Pancreas (tissue), 10 donors: ENCODE measurements at regions not wholly inside any gene's neighbourhood (a gene's known extent, or its start where the extent isn't known, plus 50 kb on each side); places are given as distances from the start of the nearest gene placed in this dataset.

Experiments used
- ATAC-seq, 4 donors: fragments of 200-7000 bp; cut with Tn5 transposase; one replicate each; pipeline versions ENCODE4 v1.8.0 to v1.9.1; 2020; ENCODE audit warnings: mild to moderate bottlenecking in 4 of 4, moderate library complexity in 4 of 4
- DNase-seq, 6 donors: peaks; one replicate each; pipeline ENCODE4 v3.0.0-alpha.2; 2020
- FAIRE-seq: peaks from 2 replicates; lab custom pipeline; 2012; peaks lifted over from hg19 to GRCh38; lab: Jason Lieb, UNC
- H3K27ac ChIP-seq, 4 donors: fragments of 200-600 bp; sonication (generic); 1 replicate in 3 of 4; 2 replicates in 1 of 4; pipeline versions ENCODE4 v1.5.0 to v1.8.0; 2020
- H3K27me3 ChIP-seq, 4 donors: fragments of 200-600 bp; one replicate each; pipeline ENCODE4 v1.8.0; 2021
- H3K36me3 ChIP-seq, 3 donors: fragments of 200-600 bp; sonication (generic) in 1 of 3; one replicate each; pipeline versions ENCODE4 v1.5.0 to v1.8.0; 2020 to 2021
- H3K4me1 ChIP-seq, 3 donors: fragments of 200-600 bp; one replicate each; pipeline ENCODE4 v1.8.0; 2021
- H3K4me3 ChIP-seq, 4 donors: fragments of 200-600 bp; sonication (generic) in 2 of 4; one replicate each; pipeline versions ENCODE4 v1.5.0 to v1.8.0; 2020 to 2021
- H3K9me3 ChIP-seq, 4 donors: fragments of 200-600 bp; one replicate each; pipeline ENCODE4 v1.8.0; 2021
- WGBS, 2 donors: extraction: QIAGEN DNeasy Blood & Tissue Kit; methylation state at CpG; one replicate each; pipeline ENCODE4 v1.1.7; 2013; 5-methylcytosine and 5-hydroxymethylcytosine counted together
- intact Hi-C, 3 donors: fragments of 100-400 bp; cut with DNase I; formaldehyde crosslinking; loops; one replicate each; pipeline versions ENCODE4 v1.11.1 to v1.14.2; 2022
- TF ChIP-seq, protein P1 (sequence below), 4 donors: fragments of 200-600 bp; sonication (generic) in 3 of 4; IDR thresholded peaks; one replicate each; pipeline versions ENCODE4 v1.5.0 to v1.8.0; 2021; ENCODE audit warnings: antibody characterized with exemption in 4 of 4
- donor health status: healthy with polysubstance abuse.
- donor health status: DM: no; HTN: no; CAD: no; lungs with moderate emphysema.
- donor health status: DM: no; HTN: no; CAD: no.
- donor health status: control.
- donor health status: control.
- donor health status: Bipolar disorder and iron deficiency.
- donor health status: DM: yes; HTN: yes; CAD: no.
- donor health status: DM: no; HTN: no; CAD: no.
- donor health status: DM: no; HTN: no; CAD: no.
- donor health status: DM: yes; HTN: yes; CAD: no.

GRCh38 chr21:39020751-39021477, 162.3 kb downstream of the PSMG1 start:
- Histone ChIP-seq H3K9me3 (no peaks in the 10 kb centered on the region), H3K27ac (no peak overlapping the region), H3K36me3 (no peaks in the 10 kb centered on the region), H3K4me1 (no peaks in the 10 kb centered on the region), H3K27me3 (no peaks in the 10 kb centered on the region), H3K4me3 (no peak overlapping the region)
- no peak for DNase-seq
- WGBS, 2 donors, result 54 to 59% methylated on average over 17 of the region's 17 CpGs
- peak in 2 of 4 donors; percentile 26 to 44 for ATAC-seq
- TF ChIP-seq, protein P1, sequence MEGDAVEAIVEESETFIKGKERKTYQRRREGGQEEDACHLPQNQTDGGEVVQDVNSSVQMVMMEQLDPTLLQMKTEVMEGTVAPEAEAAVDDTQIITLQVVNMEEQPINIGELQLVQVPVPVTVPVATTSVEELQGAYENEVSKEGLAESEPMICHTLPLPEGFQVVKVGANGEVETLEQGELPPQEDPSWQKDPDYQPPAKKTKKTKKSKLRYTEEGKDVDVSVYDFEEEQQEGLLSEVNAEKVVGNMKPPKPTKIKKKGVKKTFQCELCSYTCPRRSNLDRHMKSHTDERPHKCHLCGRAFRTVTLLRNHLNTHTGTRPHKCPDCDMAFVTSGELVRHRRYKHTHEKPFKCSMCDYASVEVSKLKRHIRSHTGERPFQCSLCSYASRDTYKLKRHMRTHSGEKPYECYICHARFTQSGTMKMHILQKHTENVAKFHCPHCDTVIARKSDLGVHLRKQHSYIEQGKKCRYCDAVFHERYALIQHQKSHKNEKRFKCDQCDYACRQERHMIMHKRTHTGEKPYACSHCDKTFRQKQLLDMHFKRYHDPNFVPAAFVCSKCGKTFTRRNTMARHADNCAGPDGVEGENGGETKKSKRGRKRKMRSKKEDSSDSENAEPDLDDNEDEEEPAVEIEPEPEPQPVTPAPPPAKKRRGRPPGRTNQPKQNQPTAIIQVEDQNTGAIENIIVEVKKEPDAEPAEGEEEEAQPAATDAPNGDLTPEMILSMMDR (IDR thresholded peaks at IDR 0.05), result no peak
- FAIRE-seq, result no peak
- intact Hi-C loops, result no loop called here

GRCh38 chr21:39018730-39019129, 164.5 kb downstream of the PSMG1 start:
- Histone ChIP-seq H3K4me1 (no peaks in the 10 kb centered on the region), H3K27me3 (no peaks in the 10 kb centered on the region), H3K4me3 (no peak overlapping the region), H3K27ac (no peak overlapping the region), H3K9me3 (no peaks in the 10 kb centered on the region), H3K36me3 (no peaks in the 10 kb centered on the region)
- TF ChIP-seq, protein P1 (IDR thresholded peaks at IDR 0.05), result no peak
- ATAC-seq (no peak), DNase-seq (no peak), FAIRE-seq (no peak)
- 35 to 60% methylated on average over 4 of the region's 4 CpGs for WGBS, 2 donors
- intact Hi-C loops, result no loop called here

DNA sequence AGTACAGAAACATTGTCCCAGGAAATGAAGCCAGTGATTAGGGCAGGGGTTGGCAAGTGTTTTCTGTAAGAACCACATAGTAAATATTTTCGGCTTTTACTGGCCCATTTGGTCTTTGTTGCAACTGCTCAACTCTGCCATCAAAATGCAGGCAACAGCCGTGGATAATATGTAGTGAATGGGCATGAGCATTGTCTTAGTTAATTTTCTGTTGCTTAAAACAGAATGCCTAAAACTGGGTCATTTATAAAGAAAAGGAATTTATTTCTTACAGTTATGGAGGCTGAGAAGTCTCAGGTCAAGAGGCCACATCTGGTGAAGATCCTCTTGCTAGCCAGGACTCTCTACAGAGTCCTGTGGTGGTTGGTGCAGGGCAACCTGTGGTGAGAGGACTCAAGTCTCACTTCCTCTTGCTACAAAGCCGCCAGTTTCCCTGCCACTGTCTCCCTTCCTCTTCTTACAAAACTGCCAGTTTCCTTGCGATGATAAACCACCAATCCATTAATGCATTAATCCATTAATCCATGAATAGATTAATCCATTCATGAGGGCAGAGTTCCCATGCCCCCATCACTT, 166.4 kb downstream of the PSMG1 start:
- H3K9me3 ChIP-seq, result no peaks in the 10 kb centered on the region
- H3K36me3 ChIP-seq, result no peaks in the 10 kb centered on the region
- H3K4me3 ChIP-seq, result no peak overlapping the region
- H3K27ac ChIP-seq, result no peak overlapping the region
- ATAC-seq (peak in 2 of 4 donors; percentile 58 to 75), FAIRE-seq (no peak), DNase-seq (no peak)
- TF ChIP-seq, protein P1 (IDR thresholded peaks at IDR 0.05), result no peak
- intact Hi-C loops, result no loop called here
- H3K4me1 ChIP-seq, result no peaks in the 10 kb centered on the region
- 73 to 76% methylated on average over 4 of the region's 4 CpGs for WGBS, 2 donors
- H3K27me3 ChIP-seq, result no peaks in the 10 kb centered on the region

DNA sequence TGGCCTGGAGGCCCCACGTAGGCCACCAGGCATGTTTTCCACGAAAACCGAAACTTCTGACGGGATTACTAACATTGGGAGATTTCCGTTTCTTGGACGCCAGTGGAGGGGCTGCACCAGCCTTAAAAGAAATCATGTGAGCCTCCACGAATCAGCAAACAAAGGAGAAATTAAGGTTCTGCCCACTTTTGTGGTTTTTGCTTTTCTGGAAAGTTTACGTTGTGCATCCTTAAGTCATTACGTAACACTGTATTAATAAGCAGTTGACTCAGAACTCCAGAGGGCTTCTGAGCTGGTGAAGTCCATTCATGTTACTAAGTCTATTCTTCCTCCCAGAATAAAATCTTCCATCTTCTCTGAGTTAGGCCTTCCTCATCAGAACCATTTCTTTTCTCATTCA, 168.5 kb downstream of the PSMG1 start:
- TF ChIP-seq, protein P1 (IDR thresholded peaks at IDR 0.05), result no peak
- Histone ChIP-seq H3K9me3 (no peaks in the 10 kb centered on the region), H3K4me3 (no peak overlapping the region), H3K27ac (no peak overlapping the region), H3K27me3 (no peaks in the 10 kb centered on the region), H3K4me1 (no peaks in the 10 kb centered on the region), H3K36me3 (no peaks in the 10 kb centered on the region)
- peak in 2 of 4 donors; percentile 52 to 64 for ATAC-seq
- DNase-seq, result no peak
- intact Hi-C loops, result no loop called here
- FAIRE-seq, result no peak
- WGBS, 2 donors, result 78 to 85% methylated on average over 9 of the region's 9 CpGs
